ENCODE measurements at regions not wholly inside any gene's neighbourhood (a gene's known extent, or its start where the extent isn't known, plus 50 kb on each side); places are given as distances from the start of the nearest gene placed in this dataset.

DNA sequence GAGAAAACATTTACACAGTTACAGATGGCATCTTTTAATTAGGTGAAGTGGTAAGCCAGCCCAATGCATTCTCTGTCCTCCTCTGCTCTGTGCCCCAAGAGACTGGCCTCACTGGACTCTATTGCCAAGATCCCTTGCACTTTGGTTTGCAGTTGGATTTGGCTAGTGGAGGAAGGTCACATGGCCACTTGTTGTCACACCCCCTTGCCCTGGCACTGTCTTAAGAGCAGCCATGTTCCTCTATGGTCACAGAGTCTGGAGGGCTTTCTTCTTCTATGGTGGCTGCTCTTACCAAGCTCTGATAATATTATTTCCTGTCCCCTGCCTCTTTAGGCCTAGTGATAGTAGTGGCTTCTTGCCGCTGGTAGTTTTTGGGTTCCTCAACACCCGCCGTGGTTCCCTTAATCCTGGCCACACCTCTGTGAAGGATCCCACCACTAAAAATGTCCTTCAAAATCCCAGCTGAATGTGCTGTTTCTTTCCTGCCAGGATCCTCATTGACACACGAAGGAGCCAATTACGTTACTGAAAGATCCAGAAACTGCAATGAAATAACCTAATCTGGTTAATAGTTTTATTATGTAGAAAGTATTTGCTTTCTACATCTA lies 111.1 kb downstream of the CDC42EP3 start (continued):
- no peak for TF ChIP-seq TFE3 (CRISPR knock-in tag; IDR thresholded peaks at IDR 0.05)
- no peak for TF ChIP-seq OTX1 (CRISPR knock-in tag; IDR thresholded peaks at IDR 0.05)
- no peak for TF ChIP-seq NCOA6 (IDR thresholded peaks at IDR 0.05)
- no peak for TF ChIP-seq HDAC6 (IDR thresholded peaks at IDR 0.05; ENCODE audit: low read depth, low read length)
- TF ChIP-seq ARID3A (IDR thresholded peaks at IDR 0.05; ENCODE audit: borderline replicate concordance, low read depth, low read length), result no peak
- TF ChIP-seq ZNF175 (CRISPR knock-in tag; IDR thresholded peaks at IDR 0.05; ENCODE audit: low read depth), result peak; percentile 88; the same call in 1 of the 2 replicates
- TF ChIP-seq GTF2A2 (tag; IDR thresholded peaks at IDR 0.05), result peak; percentile 70
- TF ChIP-seq NCOA1 (IDR thresholded peaks at IDR 0.05; ENCODE audit: low read depth), result no peak
- TF ChIP-seq ZFP30 (CRISPR knock-in tag; IDR thresholded peaks at IDR 0.05; ENCODE audit: borderline replicate concordance), result no peak
- TF ChIP-seq, protein P1, sequence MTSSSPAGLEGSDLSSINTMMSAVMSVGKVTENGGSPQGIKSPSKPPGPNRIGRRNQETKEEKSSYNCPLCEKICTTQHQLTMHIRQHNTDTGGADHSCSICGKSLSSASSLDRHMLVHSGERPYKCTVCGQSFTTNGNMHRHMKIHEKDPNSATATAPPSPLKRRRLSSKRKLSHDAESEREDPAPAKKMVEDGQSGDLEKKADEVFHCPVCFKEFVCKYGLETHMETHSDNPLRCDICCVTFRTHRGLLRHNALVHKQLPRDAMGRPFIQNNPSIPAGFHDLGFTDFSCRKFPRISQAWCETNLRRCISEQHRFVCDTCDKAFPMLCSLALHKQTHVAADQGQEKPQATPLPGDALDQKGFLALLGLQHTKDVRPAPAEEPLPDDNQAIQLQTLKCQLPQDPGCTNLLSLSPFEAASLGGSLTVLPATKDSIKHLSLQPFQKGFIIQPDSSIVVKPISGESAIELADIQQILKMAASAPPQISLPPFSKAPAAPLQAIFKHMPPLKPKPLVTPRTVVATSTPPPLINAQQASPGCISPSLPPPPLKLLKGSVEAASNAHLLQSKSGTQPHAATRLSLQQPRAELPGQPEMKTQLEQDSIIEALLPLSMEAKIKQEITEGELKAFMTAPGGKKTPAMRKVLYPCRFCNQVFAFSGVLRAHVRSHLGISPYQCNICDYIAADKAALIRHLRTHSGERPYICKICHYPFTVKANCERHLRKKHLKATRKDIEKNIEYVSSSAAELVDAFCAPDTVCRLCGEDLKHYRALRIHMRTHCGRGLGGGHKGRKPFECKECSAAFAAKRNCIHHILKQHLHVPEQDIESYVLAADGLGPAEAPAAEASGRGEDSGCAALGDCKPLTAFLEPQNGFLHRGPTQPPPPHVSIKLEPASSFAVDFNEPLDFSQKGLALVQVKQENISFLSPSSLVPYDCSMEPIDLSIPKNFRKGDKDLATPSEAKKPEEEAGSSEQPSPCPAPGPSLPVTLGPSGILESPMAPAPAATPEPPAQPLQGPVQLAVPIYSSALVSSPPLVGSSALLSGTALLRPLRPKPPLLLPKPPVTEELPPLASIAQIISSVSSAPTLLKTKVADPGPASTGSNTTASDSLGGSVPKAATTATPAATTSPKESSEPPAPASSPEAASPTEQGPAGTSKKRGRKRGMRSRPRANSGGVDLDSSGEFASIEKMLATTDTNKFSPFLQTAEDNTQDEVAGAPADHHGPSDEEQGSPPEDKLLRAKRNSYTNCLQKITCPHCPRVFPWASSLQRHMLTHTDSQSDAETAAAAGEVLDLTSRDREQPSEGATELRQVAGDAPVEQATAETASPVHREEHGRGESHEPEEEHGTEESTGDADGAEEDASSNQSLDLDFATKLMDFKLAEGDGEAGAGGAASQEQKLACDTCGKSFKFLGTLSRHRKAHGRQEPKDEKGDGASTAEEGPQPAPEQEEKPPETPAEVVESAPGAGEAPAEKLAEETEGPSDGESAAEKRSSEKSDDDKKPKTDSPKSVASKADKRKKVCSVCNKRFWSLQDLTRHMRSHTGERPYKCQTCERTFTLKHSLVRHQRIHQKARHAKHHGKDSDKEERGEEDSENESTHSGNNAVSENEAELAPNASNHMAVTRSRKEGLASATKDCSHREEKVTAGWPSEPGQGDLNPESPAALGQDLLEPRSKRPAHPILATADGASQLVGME (CRISPR knock-in tag; IDR thresholded peaks at IDR 0.05), result 0 out of 2 replicates have a peak, but pooled peaks have one; percentile 37
- peak; percentile 41; the same call in 1 of the 2 replicates for TF ChIP-seq ZNF197 (CRISPR knock-in tag; IDR thresholded peaks at IDR 0.05; ENCODE audit: low read depth)
- no peak for TF ChIP-seq MTA3 (IDR thresholded peaks at IDR 0.05; ENCODE audit: borderline replicate concordance)
- TF ChIP-seq E2F3 (CRISPR knock-in tag; IDR thresholded peaks at IDR 0.05), result peak; percentile 55; the same call in 1 of the 2 replicates

All from K562 (cell line).